ENCODE measurements at regions not wholly inside any gene's neighbourhood (a gene's known extent, or its start where the extent isn't known, plus 50 kb on each side); places are given as distances from the start of the nearest gene placed in this dataset.

- Histone ChIP-seq H2AFZ (ENCODE audit: control insufficient read depth, low read depth, low read length) (no peak overlapping the region), H4K20me1 (ENCODE audit: control insufficient read depth, insufficient read depth) (no peaks in the 10 kb centered on the region), H3K27ac (ENCODE audit: control insufficient read depth, insufficient read depth) (no peak overlapping the region), H3K79me2 (ENCODE audit: control insufficient read depth, insufficient read depth, low read length) (no peaks in the 10 kb centered on the region), H3K4me2 (ENCODE audit: control insufficient read depth, insufficient read depth) (no peak overlapping the region), H3K4me3 (no peak overlapping the region), H3K4me1 (ENCODE audit: control insufficient read depth, insufficient read depth, low read length) (no peaks in the 10 kb centered on the region), H3K9ac (ENCODE audit: control insufficient read depth, insufficient read depth, low read length) (no peak overlapping the region), H3K9me3 (replicated peaks; ENCODE audit: control insufficient read depth, insufficient read depth, low read length) (no peaks in the 10 kb centered on the region), H3K36me3 (ENCODE audit: control insufficient read depth in 2 of 2, insufficient read depth in 2 of 2, low read length in 1 of 2) (no peaks in the 10 kb centered on the region; a peak in 1 of 4 replicates), H3K27me3 (replicated peaks in 1 of 2; ENCODE audit: control insufficient read depth in 2 of 2, insufficient read depth in 2 of 2, low read length in 1 of 2) (no peaks in the 10 kb centered on the region)
- no peak for ATAC-seq
- ChIA-PET POLR2A (interaction anchor here (0.6 kb wide), 1 partner anchor 14 kb away, joined by 3 read pairs; no protein-coding TSS in a partner anchor), CTCF (no interaction called here), RAD21 (ENCODE audit: unreplicated experiment) (no interaction called here), SMC1A (ENCODE audit: uncharacterized antibody, unreplicated experiment) (no interaction called here)
- BruUV-seq (replicated peaks) = no TSS peak
- no peak for DNase-seq (ENCODE audit: low read depth, low spot score)
- in situ Hi-C loops (cut with MboI) = no loop called here
- no peak for FAIRE-seq
- intact Hi-C loops (cut with micrococcal nuclease; ENCODE audit: unreplicated experiment) = no loop called here
- no peak for TF ChIP-seq BCL11A (IDR thresholded peaks at IDR 0.05; ENCODE audit: low read depth, low read length)
- no peak for TF ChIP-seq TARDBP (IDR thresholded peaks at IDR 0.05; ENCODE audit: borderline replicate concordance)
- TF ChIP-seq YY1 (IDR thresholded peaks at IDR 0.05; ENCODE audit: low read depth, low read length) = no peak
- TF ChIP-seq CHD2 (IDR thresholded peaks at IDR 0.05; ENCODE audit: borderline replicate concordance, low read depth, low read length) = no peak
- no peak for TF ChIP-seq GATAD2B (conservative IDR thresholded peaks at IDR 0.05; ENCODE audit: low read depth)
- WGBS (ENCODE audit: insufficient coverage, insufficient replicate concordance, low lambda C conversion rate, missing lambda C conversion rate) = 100% methylated on average over 1 of the region's 1 CpG
Measured at GRCh38 chr4:123064390-123064789, 142.0 kb upstream of the NUDT6 start.

GRCh38 chr4:123068081-123068480 lies 145.7 kb upstream of the NUDT6 start:
- no peak overlapping the region for H2AFZ ChIP-seq (ENCODE audit: control insufficient read depth, low read depth, low read length)
- H3K9ac ChIP-seq (ENCODE audit: control insufficient read depth, insufficient read depth, low read length) = no peak overlapping the region
- SMC1A ChIA-PET (ENCODE audit: uncharacterized antibody, unreplicated experiment) = interaction anchor here (0.6 kb wide), 1 partner anchor 264 kb away, joined by 3 read pairs; no protein-coding TSS in a partner anchor
- CTCF ChIA-PET = no interaction called here
- H3K79me2 ChIP-seq (ENCODE audit: control insufficient read depth, insufficient read depth, low read length) = no peaks in the 10 kb centered on the region
- H3K4me3 ChIP-seq = no peak overlapping the region
- FAIRE-seq = no peak
- no peak for DNase-seq (ENCODE audit: low read depth, low spot score)
- no peaks in the 10 kb centered on the region for H3K9me3 ChIP-seq (replicated peaks; ENCODE audit: control insufficient read depth, insufficient read depth, low read length)
- H4K20me1 ChIP-seq (ENCODE audit: control insufficient read depth, insufficient read depth) = no peaks in the 10 kb centered on the region
- 100% methylated on average over 1 of the region's 1 CpG for WGBS (ENCODE audit: insufficient coverage, insufficient replicate concordance, low lambda C conversion rate, missing lambda C conversion rate)
- no peaks in the 10 kb centered on the region for H3K36me3 ChIP-seq (ENCODE audit: control insufficient read depth in 2 of 2, insufficient read depth in 2 of 2, low read length in 1 of 2)
- BruUV-seq (replicated peaks) = no TSS peak
- no peaks in the 10 kb centered on the region for H3K27me3 ChIP-seq (replicated peaks in 1 of 2; ENCODE audit: control insufficient read depth in 2 of 2, insufficient read depth in 2 of 2, low read length in 1 of 2)
- no peak overlapping the region for H3K4me2 ChIP-seq (ENCODE audit: control insufficient read depth, insufficient read depth)
- in situ Hi-C loops (cut with MboI) = no loop called here
- TF ChIP-seq CUX1 (IDR thresholded peaks at IDR 0.05; ENCODE audit: insufficient replicate concordance, low read depth, low read length) (no peak), SUPT20H (IDR thresholded peaks at IDR 0.05; ENCODE audit: borderline replicate concordance, control insufficient read depth, low read depth, low read length) (no peak), EED (IDR thresholded peaks at IDR 0.05; ENCODE audit: low read depth) (no peak)
- RAD21 ChIA-PET (ENCODE audit: unreplicated experiment) = interaction anchor here (0.6 kb wide), 1 partner anchor 342 kb away, joined by 3 read pairs; no protein-coding TSS in a partner anchor
- H3K27ac ChIP-seq (ENCODE audit: control insufficient read depth, insufficient read depth) = no peak overlapping the region
- H3K4me1 ChIP-seq (ENCODE audit: control insufficient read depth, insufficient read depth, low read length) = no peaks in the 10 kb centered on the region
- no peak for ATAC-seq
- POLR2A ChIA-PET = no interaction called here
- intact Hi-C loops (cut with micrococcal nuclease; ENCODE audit: unreplicated experiment) = no loop called here
